ENCODE measurements at regions not wholly inside any gene's neighbourhood (a gene's known extent, or its start where the extent isn't known, plus 50 kb on each side); places are given as distances from the start of the nearest gene placed in this dataset.
"Not testable (repeated sequence)": the region's sequence is repeated elsewhere in the genome, so short reads cannot be mapped to it uniquely, and the experiment has no call there.

DNA sequence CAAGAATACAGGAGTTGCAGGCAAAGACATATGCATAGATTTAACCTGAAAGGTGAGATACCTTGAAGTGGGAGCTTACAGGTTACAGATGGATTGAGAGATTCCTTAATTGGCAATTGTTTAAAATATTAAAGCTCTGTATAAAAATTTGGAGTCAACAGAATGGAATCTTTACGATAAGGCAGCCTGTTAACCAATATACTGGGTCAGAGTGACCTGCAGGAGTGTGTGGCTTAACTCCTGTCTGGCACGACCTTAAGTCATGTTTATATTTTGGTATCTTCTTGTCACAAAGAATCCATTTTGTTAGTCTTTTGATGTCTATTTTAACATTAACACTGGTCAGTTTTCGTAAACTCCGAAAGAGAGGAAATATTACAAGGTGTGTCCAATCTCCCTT lies 1058.2 kb upstream of the CRIM1 start:
- no peak for DNase-seq (ENCODE audit: low read depth)

DNA sequence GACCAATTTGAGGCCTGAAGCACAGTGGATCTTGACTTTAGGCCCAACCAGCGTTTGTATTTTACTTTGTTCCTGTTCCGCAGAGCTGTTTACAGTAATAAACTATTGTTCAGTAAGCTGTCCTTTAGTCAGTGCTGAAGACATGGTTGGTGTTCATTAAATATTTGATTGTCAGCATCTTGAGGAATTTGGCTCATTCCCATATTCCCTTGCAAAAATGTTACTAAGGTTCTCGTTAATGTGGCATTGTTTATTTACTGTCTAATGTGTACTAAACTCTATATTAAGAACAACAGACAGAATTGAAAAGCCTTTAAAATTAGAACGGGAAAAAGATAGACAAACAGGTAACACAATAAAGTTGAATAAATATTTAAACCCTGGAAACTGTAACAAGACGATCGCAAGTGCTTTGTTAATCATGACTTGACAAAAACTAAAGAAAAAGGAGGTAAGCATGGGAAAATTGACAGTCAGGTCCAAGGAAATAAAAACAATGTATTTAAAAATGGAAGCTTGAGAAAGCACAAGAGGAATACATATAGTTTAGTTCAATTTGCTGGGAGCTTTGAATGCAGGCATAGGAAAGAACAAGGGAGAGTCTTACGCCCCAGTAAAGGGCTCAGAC lies 1060.8 kb upstream of the CRIM1 start:
- DNase-seq (ENCODE audit: low read depth): no peak

DNA sequence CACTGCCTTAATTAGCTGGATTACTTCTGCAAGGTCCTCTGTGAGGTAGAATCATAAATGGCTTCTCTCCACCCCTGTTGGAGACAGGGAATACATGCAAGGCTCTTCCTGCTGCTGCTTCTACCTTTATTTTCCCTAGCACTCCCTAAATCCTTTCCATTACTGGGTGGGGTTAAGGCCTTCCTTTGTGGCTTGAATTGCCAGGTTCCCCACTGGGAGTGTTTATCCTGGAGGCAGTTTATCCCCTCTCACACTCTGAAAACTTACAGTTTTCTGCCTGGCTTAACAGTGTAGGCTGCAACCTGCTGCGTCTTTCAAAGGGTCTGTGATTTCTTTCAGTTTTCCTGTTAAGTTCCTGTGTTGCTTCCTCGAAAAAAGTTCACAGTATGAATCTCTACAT lies 1062.3 kb upstream of the CRIM1 start:
- DNase-seq (ENCODE audit: low read depth): no peak

DNA sequence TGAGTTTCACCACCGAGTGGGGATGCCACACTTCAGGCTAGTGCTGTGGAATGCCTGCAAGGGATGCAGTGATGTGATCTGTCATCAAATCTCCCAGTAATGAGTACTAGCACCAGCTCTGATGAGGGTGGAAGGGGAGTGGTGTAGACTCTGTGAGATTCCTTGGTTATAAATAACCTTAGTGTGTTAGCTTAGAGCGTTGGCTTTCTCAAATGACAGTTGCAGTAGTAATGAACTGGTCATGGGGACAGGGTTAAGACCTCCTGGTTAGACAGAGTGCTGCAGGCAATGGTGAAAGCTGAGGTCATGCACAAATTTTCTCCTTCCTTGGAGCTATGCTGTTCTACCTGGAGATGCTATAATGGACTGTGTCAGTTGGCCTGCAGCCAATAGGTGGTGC lies 1063.4 kb upstream of the CRIM1 start:
- DNase-seq (ENCODE audit: low read depth): no peak

DNA sequence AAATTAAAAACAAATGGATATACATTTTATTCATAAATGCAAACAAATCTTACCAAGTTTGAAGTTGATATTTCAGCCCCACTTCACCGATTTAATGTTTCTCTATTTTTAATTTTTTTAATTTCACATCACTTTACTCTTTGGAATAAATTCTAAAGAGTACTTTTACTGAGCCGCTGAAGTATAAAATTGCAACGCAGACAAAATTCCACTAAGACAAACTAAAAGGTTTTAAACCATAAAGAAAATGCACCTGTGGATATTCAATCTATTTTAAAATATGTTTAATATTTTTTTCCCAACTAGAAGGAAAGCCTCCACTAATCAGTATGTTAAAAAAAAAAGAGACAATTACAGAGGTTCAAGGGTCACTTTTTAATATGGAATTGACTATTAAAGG lies 1073.9 kb upstream of the CRIM1 start:
- DNase-seq (ENCODE audit: low read depth): no peak

- no peak for DNase-seq (ENCODE audit: low read depth)
These were observed 1099.8 kb upstream of the CRIM1 start for GRCh38 chr2:35255826-35256225.

DNA sequence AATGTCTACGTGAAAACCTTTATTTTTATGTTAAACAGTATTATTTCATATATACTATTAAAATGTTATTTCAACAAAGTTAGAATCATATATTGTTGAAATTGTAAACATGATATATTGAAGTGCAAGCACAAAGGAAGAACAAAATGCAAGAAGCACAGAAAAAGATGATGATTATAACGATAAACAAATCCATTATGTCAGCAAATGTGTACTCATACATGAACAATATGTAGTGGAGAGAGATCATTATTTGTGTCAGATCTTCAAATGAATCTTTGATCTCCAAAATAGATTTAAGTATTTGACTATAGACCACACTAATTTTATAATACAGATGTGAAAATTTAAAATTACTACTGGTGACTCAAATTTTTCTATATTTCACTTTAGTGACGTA lies 1104.4 kb upstream of the CRIM1 start:
- no peak for DNase-seq (ENCODE audit: low read depth)

- no peak for DNase-seq (ENCODE audit: low read depth)
These were observed 1108.9 kb upstream of the CRIM1 start for GRCh38 chr2:35246702-35247101.

- DNase-seq (ENCODE audit: low read depth): no peak
These were observed 1127.0 kb upstream of the CRIM1 start for GRCh38 chr2:35228584-35228983.

GRCh38 chr2:35220461-35220860 lies 1135.1 kb upstream of the CRIM1 start:
- DNase-seq (ENCODE audit: low read depth): no peak

GRCh38 chr2:35204881-35205280 lies 1150.7 kb upstream of the CRIM1 start:
- no peak for DNase-seq (ENCODE audit: low read depth)

DNA sequence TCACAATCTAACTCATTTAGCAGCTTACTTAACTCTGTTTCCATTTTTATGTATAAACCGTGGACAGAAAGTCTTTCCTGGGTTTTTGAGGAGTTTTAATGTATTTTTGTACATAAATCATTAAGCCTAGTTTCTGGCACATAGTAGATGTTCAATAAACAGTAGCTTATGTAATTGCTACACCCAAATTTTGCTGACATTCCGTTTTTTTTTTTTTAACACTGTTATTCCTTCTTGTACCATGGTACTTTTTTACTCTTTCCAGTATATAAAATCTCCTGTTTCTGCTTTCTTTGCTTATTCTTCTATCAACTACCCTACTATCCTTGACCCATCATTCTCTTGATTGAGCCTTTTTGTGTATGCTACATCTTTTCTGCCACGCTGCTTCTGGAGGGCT lies 1151.3 kb upstream of the CRIM1 start:
- DNase-seq (ENCODE audit: low read depth): no peak

DNA sequence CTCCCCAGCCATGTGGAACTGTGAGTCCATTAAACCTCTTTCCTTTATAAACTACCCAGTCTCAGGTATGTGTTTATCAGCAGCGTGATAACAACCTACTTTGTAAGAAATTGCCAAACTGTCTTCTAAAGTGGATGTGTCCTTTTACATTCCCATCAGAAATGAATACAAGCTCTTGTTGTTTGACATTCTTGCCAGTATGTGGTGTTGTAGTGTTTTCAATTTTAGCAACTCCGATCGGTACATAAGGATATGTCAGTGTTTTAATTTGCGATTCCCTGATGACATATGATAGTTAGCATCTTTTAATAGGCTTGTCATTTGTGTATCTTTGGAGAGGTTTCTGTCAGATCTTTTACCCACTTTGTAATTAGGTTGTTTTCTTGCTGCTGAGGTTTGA lies 1156.3 kb upstream of the CRIM1 start:
- DNase-seq (ENCODE audit: low read depth): no peak

DNA sequence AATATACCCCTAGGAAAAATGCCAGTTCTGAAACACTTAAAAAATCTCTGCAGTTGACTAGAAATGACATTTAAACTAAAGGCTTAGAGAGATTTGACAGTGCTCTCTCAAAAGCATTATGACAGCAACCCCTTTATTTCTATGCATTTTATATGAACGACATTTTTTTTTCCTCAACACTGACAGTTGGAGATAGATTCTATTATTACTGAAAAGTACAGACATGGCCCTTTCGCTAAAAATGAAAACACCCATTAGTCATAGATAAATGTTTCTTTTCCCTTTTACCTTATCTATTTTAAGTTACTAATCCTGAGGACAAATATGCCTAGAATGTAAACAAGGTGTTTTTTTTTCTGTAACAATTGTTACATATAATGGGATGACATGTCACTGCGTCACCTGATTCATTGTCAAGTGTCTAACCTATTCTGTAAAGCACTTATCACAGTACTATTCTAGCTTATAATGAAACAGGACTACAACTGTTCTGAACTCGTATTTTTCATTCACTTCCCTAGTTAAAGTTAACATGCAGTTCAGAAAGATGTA lies 1169.6 kb upstream of the CRIM1 start:
- DNase-seq (ENCODE audit: low read depth): no peak

DNA sequence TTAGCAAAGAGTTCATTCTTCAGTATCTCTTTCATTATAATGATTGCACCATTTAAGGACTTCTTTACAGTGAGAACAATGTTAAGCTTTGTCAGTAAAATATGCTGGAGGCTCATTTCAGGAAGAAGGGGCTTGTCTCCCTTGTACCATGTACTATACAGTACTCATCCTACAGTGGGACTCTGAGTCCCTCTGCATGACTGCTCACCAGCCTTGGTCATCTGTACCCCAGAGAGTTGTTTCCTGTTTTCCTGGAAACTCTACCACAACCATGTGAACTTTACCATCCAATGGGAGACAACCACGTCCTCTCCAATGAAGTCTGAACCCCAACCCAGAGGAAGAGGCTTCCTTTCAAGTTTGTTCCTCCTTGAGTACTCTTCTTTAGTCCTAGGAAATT lies 1171.1 kb upstream of the CRIM1 start:
- no peak for DNase-seq (ENCODE audit: low read depth)

- DNase-seq (ENCODE audit: low read depth): not testable (repeated sequence)
These were observed 1178.9 kb upstream of the CRIM1 start for GRCh38 chr2:35176726-35177125.

DNA sequence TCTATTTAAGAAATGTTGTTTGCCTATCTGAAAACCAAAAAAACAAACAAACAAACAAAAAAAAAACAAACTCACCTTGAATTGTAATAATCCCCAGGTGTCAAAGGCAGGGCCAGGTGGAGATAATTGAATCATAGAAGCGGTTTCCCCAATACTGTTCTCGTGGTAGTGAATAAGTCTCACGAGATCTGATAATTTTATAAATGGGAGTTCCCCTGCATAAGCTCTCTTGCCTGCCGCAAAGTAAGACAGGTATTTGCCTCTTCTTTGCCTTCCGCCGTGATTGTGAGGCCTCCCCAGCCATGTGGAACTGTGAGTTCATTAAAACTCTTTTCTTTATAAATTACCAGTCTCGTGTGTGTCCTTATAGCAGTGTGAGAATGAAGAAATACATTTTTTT lies 1180.7 kb upstream of the CRIM1 start:
- DNase-seq (ENCODE audit: low read depth): no peak

- no peak for DNase-seq (ENCODE audit: low read depth)
These were observed 1182.9 kb upstream of the CRIM1 start for GRCh38 chr2:35172687-35173086.

DNA sequence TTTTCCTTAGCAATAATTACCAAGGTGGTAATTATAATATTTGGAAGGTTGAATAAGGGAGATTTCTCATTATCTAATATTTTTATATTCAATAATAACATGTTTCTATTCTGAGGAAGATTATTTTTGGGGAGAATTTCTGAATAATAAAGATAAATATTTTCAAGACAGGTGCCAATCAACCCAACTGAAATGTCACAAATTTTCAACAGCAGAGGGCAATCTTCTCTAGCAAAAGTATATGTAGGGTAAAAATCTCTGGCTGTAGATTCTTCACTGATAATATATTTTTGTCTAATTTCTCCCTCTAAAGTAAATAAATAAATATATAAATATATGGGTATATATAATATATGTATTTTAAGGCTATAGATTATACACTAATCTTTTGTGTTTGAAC lies 1187.2 kb upstream of the CRIM1 start:
- DNase-seq (ENCODE audit: low read depth): no peak

DNA sequence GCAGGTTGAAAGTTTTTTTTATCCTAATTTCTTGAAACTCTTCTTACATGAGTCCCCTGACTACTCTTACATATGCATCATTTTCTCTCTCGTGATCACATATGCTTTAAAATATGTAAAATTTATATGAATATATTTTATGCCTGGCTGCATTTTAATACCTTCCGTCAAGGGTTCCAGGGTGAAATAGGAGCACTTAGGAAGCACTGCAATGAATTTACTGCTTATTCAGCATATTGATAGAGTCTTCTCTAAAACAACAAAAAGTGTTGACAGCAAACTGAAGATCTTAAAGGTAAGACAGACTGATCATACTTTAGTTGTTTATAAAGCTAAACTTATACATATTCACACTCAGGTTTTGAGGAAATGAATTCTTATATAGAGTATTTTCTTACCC lies 1191.6 kb upstream of the CRIM1 start:
- DNase-seq (ENCODE audit: low read depth): no peak

DNA sequence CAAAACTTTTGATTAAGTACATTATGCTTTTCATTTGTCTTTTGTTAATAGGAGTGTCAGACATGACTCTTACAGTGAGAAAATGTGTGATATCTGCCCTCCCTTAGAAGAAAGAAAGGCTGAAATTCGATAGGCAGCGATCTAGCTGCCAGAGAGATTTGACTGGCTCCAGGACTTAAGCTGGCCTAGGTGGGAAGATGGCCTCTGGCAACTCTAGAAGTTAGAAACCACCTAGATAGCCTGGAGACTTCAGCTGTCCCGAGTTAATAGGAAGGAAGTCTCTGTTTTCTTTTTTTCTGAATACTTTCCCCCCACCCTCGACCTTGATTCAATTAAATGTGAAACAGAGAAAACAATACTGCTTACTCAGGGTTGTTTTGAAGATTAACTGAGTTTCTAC lies 1194.7 kb upstream of the CRIM1 start:
- DNase-seq (ENCODE audit: low read depth): no peak

- no peak for DNase-seq (ENCODE audit: low read depth)
These were observed 1229.7 kb upstream of the CRIM1 start for GRCh38 chr2:35125871-35126270.

DNA sequence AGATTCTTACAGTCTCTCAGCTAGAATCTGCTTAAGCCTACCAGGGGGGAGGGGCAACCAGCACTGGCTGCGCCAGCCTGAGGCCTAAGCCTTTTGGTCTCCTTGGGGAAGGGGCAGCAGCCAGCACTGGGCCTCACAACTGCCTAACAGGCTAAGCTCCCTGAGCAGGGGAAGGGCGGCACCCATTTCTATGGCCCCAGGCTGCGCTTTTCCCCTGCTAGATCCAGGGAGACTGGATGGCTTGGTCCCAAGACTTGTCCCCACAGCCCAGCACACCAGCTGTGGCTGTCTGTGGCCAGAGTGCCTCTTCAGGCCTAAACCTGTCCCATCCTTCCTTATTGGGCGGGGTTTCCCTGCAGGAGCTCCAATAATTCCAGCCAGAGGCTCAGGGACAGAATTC lies 1230.3 kb upstream of the CRIM1 start:
- DNase-seq (ENCODE audit: low read depth): no peak

- no peak for DNase-seq (ENCODE audit: low read depth)
These were observed 1239.4 kb upstream of the CRIM1 start for GRCh38 chr2:35116151-35116550.

- DNase-seq (ENCODE audit: low read depth): no peak
These were observed 1240.8 kb upstream of the CRIM1 start for GRCh38 chr2:35114765-35115164.
